Cerebellar cortex (tissue), 1 donor: ENCODE measurements at regions not wholly inside any gene's neighbourhood (a gene's known extent, or its start where the extent isn't known, plus 50 kb on each side); places are given as distances from the start of the nearest gene placed in this dataset.

Source experiments
- DNase-seq: peaks from one replicate; pipeline ENCODE4 v3.0.0-alpha.2; 2015; ENCODE audit warnings: low spot score

DNA sequence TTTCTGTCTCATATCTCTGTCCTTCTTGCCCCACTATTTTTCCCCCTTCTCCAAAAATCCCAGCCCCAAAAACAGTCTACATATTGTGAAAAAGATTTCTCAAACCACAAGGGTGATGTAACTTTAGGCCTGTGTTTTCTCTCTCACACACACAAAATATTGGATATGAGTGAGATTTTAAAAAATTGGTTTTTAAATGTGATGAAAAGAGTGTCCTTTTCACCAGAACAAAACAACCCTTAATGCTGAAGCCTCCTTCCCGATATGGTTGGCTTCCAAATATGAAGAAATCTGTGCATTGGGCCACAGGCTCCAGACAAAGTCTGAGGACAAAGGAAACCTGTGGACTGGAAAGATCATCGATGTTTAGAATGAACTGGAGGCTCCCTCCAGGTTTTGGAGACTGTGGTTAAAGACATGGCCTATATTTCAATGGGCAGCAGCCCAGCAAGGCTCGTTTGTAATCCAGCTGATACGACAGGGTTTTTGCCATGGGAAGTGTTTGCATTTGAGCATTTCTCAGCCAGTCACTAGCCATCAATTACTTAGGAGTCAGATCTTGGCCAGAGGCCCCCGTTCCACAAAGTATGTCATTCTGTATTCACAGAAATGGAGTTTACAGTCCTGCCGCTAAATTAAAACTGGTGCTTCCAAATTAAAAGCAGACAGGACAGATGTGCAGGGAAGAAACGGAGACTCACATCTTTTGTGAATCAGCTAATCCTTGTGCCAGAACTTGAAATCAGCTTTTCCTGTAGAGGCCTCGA lies 546.3 kb downstream of the EBF1 start:
- DNase-seq = no peak

DNA sequence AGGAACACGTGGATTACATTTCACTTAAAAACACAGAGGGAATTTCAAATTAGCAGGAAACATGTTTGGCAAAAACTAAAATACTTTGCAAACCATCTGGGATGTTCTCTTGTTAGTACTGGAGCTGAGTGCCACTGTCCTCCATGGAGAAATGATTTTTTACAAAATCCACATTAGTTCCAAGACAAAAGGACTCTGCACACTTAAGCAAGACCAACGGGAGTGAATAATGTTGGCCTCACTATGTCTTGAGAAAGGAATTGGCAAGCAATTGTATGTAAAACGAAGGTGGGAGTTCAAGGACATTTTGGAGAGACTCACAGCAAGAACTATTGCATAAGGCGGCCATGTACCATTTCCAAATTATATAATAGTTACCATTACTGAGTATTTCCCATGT lies 547.5 kb downstream of the EBF1 start:
- no peak for DNase-seq

DNA sequence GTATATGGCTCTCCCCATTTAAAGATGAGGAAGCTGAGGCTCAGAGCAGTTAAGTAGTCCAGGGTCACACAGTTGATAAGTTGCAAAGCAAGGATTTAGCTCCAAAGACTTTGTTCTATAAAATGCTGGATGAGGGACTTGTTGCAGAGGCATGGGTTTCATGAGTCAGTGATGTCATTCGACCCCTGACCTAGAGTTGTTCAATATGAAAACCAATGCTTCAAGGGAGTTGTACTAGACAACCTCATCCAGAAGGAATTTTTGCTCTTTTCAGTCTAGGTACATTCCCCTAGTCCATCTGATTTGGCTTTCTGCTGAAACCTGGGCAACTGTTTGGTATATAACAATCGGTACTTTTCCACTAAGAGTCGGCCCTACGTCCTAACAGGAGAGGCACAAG lies 550.4 kb downstream of the EBF1 start:
- DNase-seq = no peak

DNA sequence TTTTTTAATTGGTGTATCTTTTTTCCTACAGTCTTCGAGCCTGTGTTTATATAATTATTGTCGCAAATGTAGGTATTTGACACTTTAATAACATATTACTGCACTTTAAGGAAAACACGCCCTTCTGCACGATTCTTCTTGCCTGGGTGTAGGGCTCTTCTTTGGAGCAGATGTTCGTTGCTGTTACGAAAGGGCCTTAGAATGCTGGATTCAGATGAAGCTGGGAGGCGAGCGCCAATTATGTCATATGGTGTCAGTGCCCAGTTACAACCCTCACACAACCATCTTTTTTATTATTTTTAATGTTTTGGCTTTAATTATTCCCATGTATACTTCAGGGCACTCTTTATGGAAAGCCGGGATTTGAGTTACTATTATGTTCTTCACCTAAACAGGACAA lies 553.0 kb downstream of the EBF1 start:
- DNase-seq = no peak

DNA sequence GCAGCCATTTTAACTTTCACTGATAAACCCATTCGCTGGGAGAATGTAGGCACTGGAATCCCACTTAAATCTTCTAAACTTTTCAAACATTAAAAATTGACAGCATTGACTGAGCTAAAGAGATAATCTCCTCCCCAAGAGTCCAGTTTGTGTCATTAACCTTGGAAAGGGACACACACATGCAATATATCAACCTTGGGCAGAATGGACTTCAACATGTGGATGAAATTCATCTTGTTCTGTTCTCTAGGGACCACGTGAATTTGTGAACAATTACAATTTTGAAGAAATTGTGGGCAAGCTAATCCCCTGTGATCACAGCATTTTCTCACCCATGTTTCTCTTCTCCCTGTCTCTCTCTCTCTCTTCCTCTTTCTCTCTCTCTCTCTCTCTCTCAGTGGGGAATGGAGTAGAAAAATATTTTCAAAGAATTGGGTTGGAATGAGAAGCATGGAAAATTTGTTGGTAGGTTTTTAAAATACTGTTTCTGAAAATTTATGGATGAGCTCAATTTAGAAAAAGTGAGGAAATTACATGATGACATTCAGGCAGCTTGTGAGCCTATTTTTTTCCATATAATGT lies 553.7 kb downstream of the EBF1 start:
- no peak for DNase-seq

DNA sequence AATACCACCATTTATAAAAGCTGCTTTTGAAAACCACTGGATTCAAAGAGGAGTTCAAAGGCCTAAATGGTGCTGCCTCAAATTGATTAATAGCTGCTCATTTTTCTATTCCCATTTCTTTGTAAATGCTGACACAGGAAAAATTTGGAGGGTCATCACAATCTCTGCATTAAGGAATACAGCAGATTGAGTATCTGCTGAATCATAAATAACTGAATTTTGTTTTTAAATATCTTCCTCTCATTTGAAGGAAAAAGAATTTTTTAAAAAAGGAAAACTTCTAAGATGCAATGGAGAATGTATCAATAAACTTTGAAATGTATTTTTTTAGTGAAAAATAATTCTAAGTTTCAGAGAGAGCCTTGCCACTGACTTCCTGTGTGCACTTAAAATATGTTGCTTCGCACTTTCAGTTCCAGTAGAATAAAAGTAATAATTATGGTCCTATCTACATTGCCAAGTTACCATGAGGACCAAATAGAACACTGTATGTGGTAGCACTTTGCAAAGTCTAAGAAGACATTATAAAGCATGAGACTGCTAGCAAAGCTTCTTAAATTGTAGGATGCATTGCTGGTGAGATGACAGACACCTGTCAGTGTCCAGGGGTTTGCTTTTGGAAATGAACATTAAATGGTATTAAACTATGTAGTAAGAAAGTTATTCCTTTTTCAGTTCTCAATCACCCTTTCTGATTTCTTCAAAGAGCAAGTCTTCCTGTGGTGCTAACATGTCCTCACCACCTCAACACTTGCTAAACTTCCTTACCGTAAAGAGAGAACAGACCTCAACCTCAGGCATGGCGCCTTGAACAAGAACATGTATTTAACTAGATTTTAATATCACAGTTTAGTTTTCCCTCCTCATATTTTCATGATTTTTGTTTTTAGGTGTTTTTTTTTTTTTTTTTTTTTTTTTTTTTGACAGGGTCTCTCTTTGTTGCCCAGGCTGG lies 555.1 kb downstream of the EBF1 start:
- DNase-seq = no peak

DNA sequence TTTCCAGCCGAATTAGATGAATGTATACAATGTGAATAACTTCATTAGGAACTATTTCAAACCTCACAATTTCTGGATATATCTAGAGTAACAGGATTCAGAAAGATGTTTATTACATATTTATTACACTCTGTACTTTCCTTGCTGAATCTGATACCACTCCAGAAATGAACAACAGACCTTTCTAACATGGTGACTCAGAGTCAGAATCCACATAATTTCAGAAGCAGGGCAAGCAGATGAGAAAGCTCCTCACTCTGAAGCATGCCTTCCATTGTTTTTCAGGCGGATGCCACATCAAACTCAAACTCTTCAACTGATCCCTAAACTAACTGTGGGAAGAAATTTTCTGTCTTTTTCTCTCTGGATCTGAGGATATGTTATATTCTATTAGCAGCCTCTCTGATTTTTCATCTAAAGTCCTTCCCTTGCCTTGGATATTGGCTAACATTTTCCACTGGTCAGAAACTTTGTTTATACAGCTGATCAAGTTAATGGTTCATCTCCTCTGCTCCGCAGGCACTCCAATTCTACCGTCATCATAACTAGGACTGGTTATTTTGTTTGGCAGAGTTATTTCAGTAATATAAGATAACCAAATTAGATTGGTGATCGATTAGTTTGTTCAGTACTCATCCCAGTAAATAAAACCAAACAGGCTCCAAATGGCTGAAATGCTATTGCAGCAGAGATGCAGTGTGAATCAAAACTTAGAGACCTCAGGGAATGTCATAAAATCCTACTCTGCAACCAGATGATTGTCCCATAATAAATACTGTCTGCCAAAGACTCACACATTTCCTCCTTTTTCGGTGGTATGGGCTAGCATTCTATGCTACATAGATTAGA lies 556.0 kb downstream of the EBF1 start:
- DNase-seq = no peak

DNA sequence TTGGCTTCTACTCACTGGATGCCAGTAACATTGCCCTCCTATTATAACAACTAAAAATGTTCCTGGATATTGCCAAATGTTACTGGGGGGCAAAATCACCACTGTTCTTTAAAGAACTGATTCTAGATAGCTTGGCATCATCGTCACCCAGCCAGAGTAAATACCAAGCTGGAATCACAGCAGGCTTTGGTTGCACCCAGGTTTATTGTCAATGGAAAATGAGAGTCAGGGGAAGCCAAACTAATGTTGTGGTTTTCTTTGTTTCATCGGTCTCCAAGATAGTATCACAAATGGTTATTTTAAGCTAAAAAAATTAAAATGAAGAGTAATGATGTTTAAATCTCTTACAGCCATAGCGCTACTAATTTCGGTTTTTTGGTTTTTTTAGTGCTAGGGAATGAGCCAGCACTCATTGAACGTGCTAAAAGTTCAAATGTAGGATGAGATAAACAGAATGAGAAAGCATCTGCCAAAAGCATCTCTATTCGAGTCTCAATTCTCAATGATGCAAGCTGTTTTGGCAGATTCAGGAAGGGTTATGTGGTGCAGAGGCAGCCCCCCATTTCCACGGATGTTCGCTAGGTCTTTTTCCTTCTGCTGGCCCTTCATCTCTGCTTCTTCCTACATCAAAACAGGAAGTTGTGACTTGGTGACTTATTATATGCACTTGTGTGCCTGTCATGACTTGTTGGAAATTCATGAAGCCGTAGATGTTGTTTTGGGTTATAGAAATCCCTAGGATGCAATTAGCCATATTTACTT lies 558.0 kb downstream of the EBF1 start:
- DNase-seq = no peak

DNA sequence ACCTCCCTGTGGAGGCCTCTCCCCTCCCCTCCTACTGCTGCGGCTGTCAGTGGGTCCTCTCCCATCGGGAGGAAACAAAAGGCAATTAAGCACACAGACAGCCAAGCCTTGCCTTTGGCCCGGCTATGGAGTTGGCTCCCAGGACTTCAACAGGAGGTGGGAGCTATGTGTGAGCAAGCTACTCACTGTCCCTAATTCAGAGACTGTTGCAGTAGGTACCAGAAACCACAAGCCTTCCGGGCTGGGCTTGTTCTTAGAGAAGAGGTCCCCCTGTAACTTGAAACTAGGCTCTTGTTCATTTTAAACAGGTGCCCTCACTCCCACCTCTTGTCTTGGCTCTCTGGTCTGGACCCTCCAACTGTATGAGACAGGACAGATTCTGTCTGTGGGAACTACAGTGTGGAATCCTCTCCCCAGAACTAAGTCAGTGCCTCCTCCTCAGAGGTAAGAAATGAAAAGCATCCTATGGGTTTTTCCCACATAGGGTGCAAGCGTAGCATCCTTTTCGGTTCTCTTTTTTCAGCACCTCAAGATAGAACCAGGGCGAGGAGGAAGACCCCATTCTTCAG lies 561.1 kb downstream of the EBF1 start:
- no peak for DNase-seq

DNA sequence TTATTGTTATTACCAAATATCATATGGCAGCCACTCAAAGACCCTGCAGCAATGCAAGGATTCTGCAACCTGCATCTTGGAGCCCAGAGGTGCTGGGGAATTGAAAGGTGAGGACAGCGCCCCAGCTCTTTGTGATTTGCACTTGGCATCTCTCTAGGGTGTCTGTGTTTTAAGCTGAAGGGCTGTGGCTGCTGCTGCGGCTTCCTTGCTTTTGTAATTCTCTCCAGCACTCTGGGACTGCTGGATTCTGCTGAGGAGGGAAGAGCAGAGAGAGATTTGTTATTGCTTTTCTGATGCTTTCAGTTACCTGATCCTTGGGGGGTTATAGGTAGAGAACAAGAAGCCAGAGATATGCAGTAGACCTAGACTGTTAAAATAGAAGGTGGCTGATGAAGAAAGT lies 562.4 kb downstream of the EBF1 start:
- DNase-seq = no peak

DNA sequence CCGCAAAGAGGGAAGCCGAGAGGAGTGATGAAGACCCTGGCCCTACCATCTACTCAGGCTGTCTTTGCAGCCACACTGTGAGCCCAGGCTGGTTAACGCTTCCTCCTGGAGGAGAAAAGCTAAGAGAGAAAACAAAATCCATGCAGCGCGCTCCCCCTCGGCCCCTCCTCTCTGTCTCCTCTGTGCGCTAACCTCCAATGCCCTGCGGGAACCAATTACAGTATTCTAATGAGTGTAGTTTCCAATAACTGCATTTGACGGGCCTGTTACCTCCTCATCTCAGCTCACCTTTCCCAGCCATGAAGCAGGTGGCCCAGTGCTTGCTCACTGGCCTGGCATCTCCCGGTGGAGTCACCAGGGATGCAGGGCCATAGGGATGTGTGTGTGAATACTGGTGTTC lies 565.5 kb downstream of the EBF1 start:
- no peak for DNase-seq

DNA sequence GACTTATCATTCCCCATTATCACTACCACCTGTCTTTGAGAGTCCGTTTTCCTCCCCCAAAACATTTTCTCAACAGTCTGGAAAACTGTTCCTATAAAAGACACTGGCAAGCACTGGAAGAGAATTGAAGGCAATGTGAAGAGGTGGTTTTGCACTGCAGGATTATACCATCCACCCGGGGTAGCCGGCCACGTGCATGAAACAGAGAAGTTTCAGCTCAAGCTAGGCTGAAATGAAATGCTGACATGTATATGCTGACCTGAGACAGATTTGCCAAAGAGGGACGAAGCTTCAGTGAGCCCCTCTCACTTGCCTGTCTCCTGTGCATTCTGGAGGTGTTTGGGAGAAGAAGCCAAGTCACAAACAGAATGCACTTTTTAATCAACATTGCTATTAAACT lies 567.0 kb downstream of the EBF1 start:
- no peak for DNase-seq

DNA sequence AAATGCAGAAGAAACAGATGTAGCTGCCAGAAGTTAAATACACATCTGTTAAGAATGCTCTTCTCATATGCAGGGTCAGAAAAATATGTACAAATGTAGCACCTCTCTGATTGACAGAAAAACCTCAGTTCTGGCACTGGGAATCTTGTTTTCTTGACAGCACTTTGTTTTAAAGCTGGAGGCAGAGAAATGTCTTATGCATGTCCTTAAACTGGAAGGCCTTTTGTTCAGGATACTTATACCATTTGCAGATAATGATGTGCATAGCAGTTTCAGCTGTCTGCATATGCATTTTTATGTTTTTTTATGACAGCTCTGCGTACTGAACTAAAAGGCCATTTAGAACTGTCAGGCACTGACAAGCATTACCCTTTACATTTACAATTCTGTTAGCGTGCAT lies 567.9 kb downstream of the EBF1 start:
- DNase-seq = no peak

DNA sequence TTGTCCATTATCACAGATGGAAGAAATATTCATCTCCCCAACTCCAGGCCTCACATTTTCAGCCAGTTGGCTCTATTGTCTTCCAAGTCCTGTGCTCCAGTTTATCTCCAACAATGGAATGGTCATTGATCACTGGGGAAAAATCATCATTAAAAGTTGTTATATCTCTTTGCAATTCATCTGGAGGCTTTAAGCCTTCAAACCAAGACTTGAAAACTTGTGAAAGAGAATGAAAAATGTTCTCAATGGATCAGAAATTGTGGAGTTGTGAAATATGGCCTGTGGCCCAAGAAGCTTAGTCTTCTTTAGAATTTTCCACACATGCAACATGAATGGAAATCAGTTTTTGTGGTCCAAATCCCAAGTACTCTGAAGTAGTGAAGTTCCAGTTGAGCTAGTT lies 569.6 kb downstream of the EBF1 start:
- no peak for DNase-seq

DNA sequence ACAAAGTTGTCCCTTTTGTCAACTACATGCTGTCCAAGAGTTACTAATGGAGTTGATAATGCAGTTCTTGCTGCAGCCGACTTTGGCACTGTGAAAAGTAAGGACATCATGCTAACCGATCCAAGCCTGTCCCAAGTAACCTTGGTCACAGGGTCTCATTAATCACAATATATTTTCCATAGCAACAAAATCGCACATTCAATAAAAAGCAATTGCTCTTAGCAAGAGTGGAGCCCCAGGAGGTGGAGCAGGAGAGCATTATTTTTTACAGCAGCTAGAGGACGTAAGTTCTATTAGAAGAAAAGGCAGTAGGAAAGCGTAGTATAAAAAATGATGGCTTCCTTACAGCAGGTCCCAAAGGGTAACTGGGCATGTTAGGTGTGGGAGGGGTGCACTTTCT lies 570.3 kb downstream of the EBF1 start:
- no peak for DNase-seq

DNA sequence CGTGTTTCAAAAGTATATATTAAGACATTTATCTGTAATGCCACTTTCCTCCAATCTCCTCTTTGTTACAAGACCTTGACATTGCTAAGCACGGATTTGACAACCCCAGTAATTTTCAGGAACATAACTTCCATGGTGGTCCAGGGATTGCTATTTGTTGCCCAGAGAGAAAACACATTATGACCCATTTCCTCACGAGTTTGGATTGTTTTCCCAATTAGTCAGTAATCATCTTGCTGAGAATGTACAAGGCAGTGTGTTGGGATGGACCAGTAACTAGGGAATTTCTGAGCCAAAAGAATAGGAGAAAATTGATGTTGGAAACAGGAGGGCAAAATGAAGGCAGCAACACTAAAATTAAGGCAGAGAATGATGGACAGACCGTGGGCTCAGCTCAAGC lies 574.1 kb downstream of the EBF1 start:
- no peak for DNase-seq

DNA sequence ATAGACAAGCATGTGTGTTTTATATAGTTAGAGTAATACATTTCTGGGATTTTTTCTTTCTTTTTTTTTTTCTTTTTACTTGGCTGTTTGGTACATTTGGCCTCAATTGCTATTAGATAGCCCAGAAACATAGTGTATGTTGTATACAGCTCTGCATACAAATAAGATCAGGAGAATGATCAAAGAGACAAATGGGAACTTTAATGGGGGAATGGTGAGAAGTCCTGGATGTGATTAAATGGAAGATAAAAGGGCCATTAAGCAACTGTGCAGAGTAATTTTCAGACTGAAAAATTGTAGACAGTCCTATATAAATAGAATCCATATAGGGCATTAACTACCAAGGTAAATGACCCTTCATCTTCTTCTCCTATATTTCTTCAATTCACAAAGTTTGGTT lies 575.6 kb downstream of the EBF1 start:
- no peak for DNase-seq

DNA sequence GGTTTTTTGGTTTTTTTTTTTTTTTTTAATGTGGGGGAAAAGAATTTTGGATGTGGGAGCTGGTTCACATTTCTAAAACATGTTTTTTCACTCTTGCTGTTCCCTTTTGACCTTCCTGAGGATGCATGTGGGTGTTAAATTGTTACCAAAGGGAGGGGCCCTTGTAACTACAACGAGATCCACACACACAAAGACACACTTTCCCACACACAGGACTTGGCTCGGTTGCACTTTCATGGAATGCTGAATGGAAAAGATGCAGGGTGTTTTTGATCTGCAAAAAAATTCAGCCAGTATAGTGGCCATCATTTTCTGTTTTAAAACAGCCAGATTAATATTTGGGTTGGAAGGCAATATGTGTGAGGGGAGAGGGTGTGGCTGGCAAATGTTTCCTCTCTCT lies 576.9 kb downstream of the EBF1 start:
- DNase-seq = no peak

DNA sequence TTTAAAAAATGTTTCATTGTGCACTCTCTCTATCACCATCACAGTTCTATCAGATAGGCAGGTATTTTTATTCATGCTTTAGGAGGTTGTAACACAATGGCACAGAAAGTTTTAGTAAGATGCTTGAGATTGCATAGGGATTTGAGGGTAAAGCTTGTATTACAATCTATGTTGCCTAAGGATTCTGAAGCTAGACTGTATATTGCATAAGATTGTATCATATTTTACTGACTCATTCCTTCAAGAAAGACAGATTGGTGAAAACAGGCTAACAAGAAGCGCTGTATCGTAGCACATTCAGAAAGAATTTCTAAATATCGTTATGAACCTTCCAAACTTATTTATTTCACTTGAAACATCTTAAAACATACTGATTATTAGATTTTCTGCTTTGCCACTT lies 577.7 kb downstream of the EBF1 start:
- no peak for DNase-seq

DNA sequence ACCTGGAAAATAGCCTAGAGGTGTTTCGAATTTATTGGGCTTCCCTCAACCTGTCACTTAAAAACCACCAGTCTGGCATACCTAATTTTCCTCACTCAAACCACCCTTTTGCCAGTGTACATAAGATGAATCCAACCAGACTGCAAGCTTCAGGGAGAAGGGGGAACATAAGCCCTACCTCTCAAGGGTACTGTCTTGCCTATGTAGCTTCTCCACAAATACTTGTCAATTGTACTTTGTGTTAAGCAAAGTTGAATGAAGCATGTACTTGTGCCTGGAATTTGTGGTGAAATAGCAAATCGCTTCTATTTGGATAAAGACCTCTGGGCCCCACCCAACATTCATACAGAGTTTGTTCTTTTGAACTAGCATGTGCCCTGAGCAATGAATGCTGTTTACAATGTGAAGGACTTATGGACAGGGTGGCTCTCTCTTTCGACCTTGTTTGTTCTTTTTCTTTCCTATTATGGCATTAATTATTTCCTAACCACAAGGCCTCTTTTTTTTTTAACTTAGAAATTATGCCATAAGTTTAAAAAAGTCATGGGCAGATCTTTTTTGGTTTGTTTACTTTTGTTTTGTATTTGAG lies 580.2 kb downstream of the EBF1 start:
- no peak for DNase-seq

DNA sequence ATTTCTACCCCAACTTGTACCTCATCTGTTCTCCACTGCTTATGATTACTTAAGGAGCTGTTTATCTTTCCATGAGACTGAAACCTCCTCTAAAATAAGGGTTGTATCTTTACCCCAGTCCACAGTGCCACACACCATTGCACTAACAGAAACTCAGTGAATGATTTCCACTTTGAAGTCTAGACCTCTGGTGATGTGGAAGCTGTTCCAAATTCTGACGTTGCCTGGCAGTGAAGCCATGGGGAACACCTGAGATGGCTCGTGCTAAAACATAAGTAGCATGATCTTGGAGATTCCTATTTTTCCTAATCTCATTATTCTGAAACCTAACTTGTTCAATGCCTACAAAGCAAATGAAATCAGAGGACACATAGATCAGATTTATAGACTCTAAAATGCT lies 583.2 kb downstream of the EBF1 start:
- no peak for DNase-seq
